IPS-15b (cell line): ENCODE measurements at regions not wholly inside any gene's neighbourhood (a gene's known extent, or its start where the extent isn't known, plus 50 kb on each side); places are given as distances from the start of the nearest gene placed in this dataset.

Experiments
- H3K27me3 ChIP-seq: one replicate; pipeline ENCODE4 v1.6.1; 2013; ENCODE audit warnings: low read length; ENCODE audit not compliant: control insufficient read depth, insufficient read depth
- H3K36me3 ChIP-seq: one replicate; pipeline ENCODE4 v1.6.1; 2013; ENCODE audit warnings: low read length; ENCODE audit not compliant: control insufficient read depth, insufficient read depth
- H3K4me1 ChIP-seq: one replicate; pipeline ENCODE4 v1.6.1; 2013; ENCODE audit warnings: mild to moderate bottlenecking, low read length; ENCODE audit not compliant: control insufficient read depth, insufficient read depth
- H3K4me3 ChIP-seq: one replicate; pipeline ENCODE4 v1.5.1; 2013; ENCODE audit warnings: low read depth, low read length
- H3K9ac ChIP-seq: one replicate; pipeline ENCODE4 v1.6.1; 2013; ENCODE audit warnings: low read depth, mild to moderate bottlenecking, low read length
- H3K9me3 ChIP-seq: one replicate; pipeline ENCODE4 v1.6.1; 2013; ENCODE audit warnings: mild to moderate bottlenecking, low read length; ENCODE audit not compliant: control insufficient read depth, insufficient read depth

- no peaks in the 10 kb centered on the region for H3K4me1 ChIP-seq
- no peak overlapping the region for H3K9ac ChIP-seq
- no peaks in the 10 kb centered on the region for H3K9me3 ChIP-seq
- no peaks in the 10 kb centered on the region for H3K36me3 ChIP-seq
- H3K27me3 ChIP-seq, result no peaks in the 10 kb centered on the region
- H3K4me3 ChIP-seq, result no peak overlapping the region
Measured at GRCh38 chr11:81913793-81914192, 819.9 kb downstream of the FAM181B start.

GRCh38 chr11:81907996-81908395, 825.7 kb downstream of the FAM181B start:
- Histone ChIP-seq H3K36me3 (no peaks in the 10 kb centered on the region), H3K9me3 (no peaks in the 10 kb centered on the region), H3K27me3 (no peaks in the 10 kb centered on the region), H3K4me3 (no peak overlapping the region), H3K4me1 (no peaks in the 10 kb centered on the region), H3K9ac (no peak overlapping the region)

- Histone ChIP-seq H3K27me3 (no peaks in the 10 kb centered on the region), H3K36me3 (no peaks in the 10 kb centered on the region), H3K9ac (no peak overlapping the region)
Measured at GRCh38 chr11:81899156-81899555, 834.5 kb downstream of the FAM181B start.

GRCh38 chr11:81897639-81898038, 836.0 kb downstream of the FAM181B start:
- Histone ChIP-seq H3K9me3 (no peaks in the 10 kb centered on the region), H3K9ac (no peak overlapping the region), H3K4me1 (no peaks in the 10 kb centered on the region), H3K4me3 (no peak overlapping the region), H3K27me3 (no peaks in the 10 kb centered on the region), H3K36me3 (no peaks in the 10 kb centered on the region)

More at GRCh38 chr11:81899156-81899555, 834.5 kb downstream of the FAM181B start:
- Histone ChIP-seq H3K4me1 (no peaks in the 10 kb centered on the region), H3K9me3 (no peaks in the 10 kb centered on the region), H3K4me3 (no peak overlapping the region)

- Histone ChIP-seq H3K4me3 (no peak overlapping the region), H3K9ac (no peak overlapping the region), H3K9me3 (no peaks in the 10 kb centered on the region), H3K36me3 (no peaks in the 10 kb centered on the region), H3K4me1 (no peaks in the 10 kb centered on the region), H3K27me3 (no peaks in the 10 kb centered on the region)
Measured at GRCh38 chr11:81895258-81895657, 838.4 kb downstream of the FAM181B start.

- peaks cover 3% of the 10 kb centered on the region for H3K9me3 ChIP-seq
- H3K36me3 ChIP-seq, result no peaks in the 10 kb centered on the region
- H3K4me3 ChIP-seq, result no peak overlapping the region
- H3K27me3 ChIP-seq, result no peaks in the 10 kb centered on the region
- no peaks in the 10 kb centered on the region for H3K4me1 ChIP-seq
- H3K9ac ChIP-seq, result no peak overlapping the region
Measured at GRCh38 chr11:81892770-81893635, 840.7 kb downstream of the FAM181B start.

- Histone ChIP-seq H3K9me3 (peaks cover 3% of the 10 kb centered on the region), H3K4me1 (no peaks in the 10 kb centered on the region), H3K36me3 (no peaks in the 10 kb centered on the region), H3K27me3 (no peaks in the 10 kb centered on the region), H3K4me3 (no peak overlapping the region), H3K9ac (no peak overlapping the region)
Measured at GRCh38 chr11:81888391-81888790, 845.3 kb downstream of the FAM181B start.

- Histone ChIP-seq H3K9me3 (peaks cover 3% of the 10 kb centered on the region), H3K4me1 (no peaks in the 10 kb centered on the region), H3K9ac (no peak overlapping the region), H3K27me3 (no peaks in the 10 kb centered on the region), H3K4me3 (no peak overlapping the region), H3K36me3 (no peaks in the 10 kb centered on the region)
Measured at GRCh38 chr11:81887671-81888070, 846.0 kb downstream of the FAM181B start.

GRCh38 chr11:81886406-81887075, 847.1 kb downstream of the FAM181B start:
- Histone ChIP-seq H3K4me1 (no peaks in the 10 kb centered on the region), H3K27me3 (no peaks in the 10 kb centered on the region), H3K36me3 (no peaks in the 10 kb centered on the region), H3K9ac (no peak overlapping the region), H3K4me3 (no peak overlapping the region), H3K9me3 (peaks cover 3% of the 10 kb centered on the region)

GRCh38 chr11:81874635-81875034, 859.0 kb downstream of the FAM181B start:
- Histone ChIP-seq H3K9me3 (no peaks in the 10 kb centered on the region), H3K4me1 (no peaks in the 10 kb centered on the region), H3K4me3 (no peak overlapping the region), H3K27me3 (no peaks in the 10 kb centered on the region), H3K9ac (no peak overlapping the region), H3K36me3 (no peaks in the 10 kb centered on the region)

GRCh38 chr11:81870815-81871214, 862.8 kb downstream of the FAM181B start:
- H3K4me3 ChIP-seq, result no peak overlapping the region
- H3K4me1 ChIP-seq, result no peaks in the 10 kb centered on the region
- no peaks in the 10 kb centered on the region for H3K27me3 ChIP-seq
- no peaks in the 10 kb centered on the region for H3K9me3 ChIP-seq
- H3K36me3 ChIP-seq, result no peaks in the 10 kb centered on the region
- no peak overlapping the region for H3K9ac ChIP-seq

GRCh38 chr11:81870066-81870412, 863.6 kb downstream of the FAM181B start:
- H3K27me3 ChIP-seq, result no peaks in the 10 kb centered on the region
- H3K9ac ChIP-seq, result no peak overlapping the region
- no peaks in the 10 kb centered on the region for H3K36me3 ChIP-seq
- H3K9me3 ChIP-seq, result no peaks in the 10 kb centered on the region
- H3K4me3 ChIP-seq, result no peak overlapping the region
- no peaks in the 10 kb centered on the region for H3K4me1 ChIP-seq
